ENCODE measurements at regions not wholly inside any gene's neighbourhood (a gene's known extent, or its start where the extent isn't known, plus 50 kb on each side); places are given as distances from the start of the nearest gene placed in this dataset.

DNA sequence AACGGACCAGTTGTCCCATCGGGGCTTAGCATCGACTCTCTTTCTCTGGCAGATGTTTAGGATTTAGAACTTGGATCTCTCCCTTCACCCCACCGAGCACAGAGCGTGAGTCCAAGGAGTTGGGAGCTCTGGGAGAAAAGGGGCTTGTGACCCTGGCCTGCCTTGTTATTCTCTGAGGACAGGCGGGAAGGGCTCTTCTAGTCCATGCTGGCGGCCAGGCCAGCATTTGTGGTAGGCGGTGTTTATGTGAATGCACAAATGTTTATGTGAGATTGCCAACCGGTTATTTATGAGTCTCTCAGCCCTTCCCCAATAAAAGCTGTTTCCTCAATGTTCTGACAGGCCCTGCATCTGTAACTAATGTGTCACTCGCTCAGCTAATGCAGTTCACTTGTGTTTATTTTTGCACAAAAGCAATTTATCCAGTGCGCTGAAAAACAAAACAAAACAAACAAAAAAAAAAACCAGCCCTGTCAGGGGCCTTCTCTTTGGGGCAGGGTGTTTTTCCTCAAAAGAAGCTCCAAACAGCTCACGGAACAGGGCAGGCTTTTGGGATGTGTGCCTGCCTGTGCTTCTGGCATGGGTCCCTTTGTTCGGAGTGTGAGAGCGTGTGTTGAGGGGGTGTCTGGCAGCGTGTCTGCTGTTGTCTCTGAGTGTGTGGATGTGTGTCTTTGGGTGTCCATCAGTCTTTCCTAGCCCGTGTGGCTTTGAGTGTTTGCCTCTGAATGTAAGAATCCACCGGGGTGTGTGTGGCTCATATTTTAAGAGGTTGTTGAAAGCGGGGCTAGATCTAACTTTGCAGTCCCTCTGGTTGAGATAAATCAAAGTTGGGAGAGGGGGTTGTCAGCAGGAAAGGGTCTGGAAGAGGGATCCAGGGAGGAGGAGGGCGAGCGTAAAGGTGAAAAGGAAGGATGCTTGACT lies 52.8 kb upstream of the HAAO start:
- no peaks in the 10 kb centered on the region for H3K36me3 ChIP-seq
- peak overlapping the region; percentile 53 for H3K4me2 ChIP-seq
- no peak overlapping the region for H3K9ac ChIP-seq
- no peak for TF ChIP-seq Cebpa-rat (IDR thresholded peaks at IDR 0.05)
- H3K9me3 ChIP-seq: no peaks in the 10 kb centered on the region
- 0 out of 2 replicates have a peak overlapping the region, but pooled peaks have one; percentile 7 for H3K27ac ChIP-seq
- no peaks in the 10 kb centered on the region for H3K27me3 ChIP-seq
- no peaks in the 10 kb centered on the region for H4K20me1 ChIP-seq
- H3K4me1 ChIP-seq: peaks cover 41% of the 10 kb centered on the region
- H3K4me3 ChIP-seq: no peak overlapping the region

DNA sequence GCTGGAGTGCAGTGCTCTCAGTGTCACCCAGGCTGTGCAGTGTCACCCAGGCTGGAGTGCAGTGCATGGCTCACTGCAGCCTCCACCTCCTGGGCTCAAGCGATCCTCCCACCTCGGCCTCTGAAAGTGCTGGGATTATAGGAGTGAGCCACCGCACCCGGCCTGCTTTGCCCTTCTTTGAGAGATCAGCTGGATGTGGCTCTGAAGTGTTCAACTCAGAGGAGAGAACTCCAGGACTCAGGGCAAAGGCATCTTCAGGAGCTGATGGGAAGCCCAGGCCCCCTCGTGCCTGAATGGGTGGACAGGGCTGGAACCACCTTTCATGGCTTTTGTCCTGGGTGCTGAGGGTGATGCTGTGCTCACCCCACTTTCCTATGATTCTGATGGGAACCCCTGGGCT lies 52.0 kb upstream of the HAAO start:
- no peak for TF ChIP-seq Cebpa-rat (IDR thresholded peaks at IDR 0.05)
- H3K27ac ChIP-seq: no peak overlapping the region

DNA sequence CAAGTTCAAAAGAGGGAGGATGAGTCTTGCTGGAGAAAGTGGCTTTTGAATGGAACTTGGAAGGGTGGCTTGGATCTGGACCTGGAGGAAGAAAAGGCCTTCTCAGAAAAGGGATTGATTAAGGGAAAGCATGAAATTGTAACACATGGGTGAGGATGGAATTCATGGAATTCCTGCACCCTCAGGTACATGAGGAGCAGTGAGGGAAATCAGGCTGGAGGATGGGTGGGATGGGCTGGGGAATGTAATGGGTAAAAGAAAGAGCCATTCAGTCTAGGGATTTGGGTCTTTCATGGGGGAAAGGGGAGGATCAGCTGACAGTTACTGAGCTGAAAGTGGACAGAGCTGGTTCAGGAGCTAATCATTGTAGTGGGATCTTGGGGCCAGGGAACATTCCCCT lies 51.2 kb upstream of the HAAO start:
- H3K4me1 ChIP-seq: peaks cover 31% of the 10 kb centered on the region
- no peak overlapping the region for H3K27ac ChIP-seq
- no peak overlapping the region for H3K9ac ChIP-seq
- no peaks in the 10 kb centered on the region for H3K36me3 ChIP-seq
- no peaks in the 10 kb centered on the region for H3K27me3 ChIP-seq
- H3K4me2 ChIP-seq: no peak overlapping the region
- no peak overlapping the region for H3K4me3 ChIP-seq
- no peak for TF ChIP-seq Cebpa-rat (IDR thresholded peaks at IDR 0.05)
- H4K20me1 ChIP-seq: no peaks in the 10 kb centered on the region
- no peaks in the 10 kb centered on the region for H3K9me3 ChIP-seq

More for the DNA sequence above, 52.0 kb upstream of the HAAO start:
- Histone ChIP-seq H4K20me1 (no peaks in the 10 kb centered on the region), H3K9me3 (no peaks in the 10 kb centered on the region), H3K9ac (no peak overlapping the region), H3K4me1 (peaks cover 38% of the 10 kb centered on the region), H3K36me3 (no peaks in the 10 kb centered on the region), H3K4me3 (no peak overlapping the region), H3K27me3 (no peaks in the 10 kb centered on the region), H3K4me2 (peak overlapping the region; percentile 53; the same call in 1 of the 2 replicates)

DNA sequence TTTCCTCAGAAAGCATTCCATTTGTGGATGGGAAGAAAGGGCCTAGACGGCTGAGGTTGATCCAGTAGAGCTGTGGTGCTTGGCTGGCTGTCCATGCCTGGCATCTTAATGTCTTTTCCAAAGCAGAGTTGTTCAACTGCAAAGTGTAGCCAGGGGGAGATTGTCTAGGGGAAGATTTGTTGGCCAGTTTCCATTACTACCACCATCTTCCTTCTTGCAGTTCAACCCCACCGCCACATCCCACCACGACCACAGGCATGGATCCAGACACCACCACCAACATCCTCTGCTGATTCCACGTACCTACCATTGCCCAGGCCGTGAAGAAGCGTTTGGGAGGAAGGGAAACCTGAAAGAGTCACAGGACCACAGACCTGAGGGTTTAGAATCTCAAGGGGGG lies 50.7 kb upstream of the HAAO start:
- Histone ChIP-seq H3K4me1 (peaks cover 26% of the 10 kb centered on the region), H3K4me3 (no peak overlapping the region), H3K9ac (no peak overlapping the region), H3K4me2 (no peak overlapping the region), H3K27ac (no peak overlapping the region), H3K36me3 (no peaks in the 10 kb centered on the region), H4K20me1 (no peaks in the 10 kb centered on the region), H3K27me3 (no peaks in the 10 kb centered on the region), H3K9me3 (no peaks in the 10 kb centered on the region)
- no peak for TF ChIP-seq Cebpa-rat (IDR thresholded peaks at IDR 0.05)

DNA sequence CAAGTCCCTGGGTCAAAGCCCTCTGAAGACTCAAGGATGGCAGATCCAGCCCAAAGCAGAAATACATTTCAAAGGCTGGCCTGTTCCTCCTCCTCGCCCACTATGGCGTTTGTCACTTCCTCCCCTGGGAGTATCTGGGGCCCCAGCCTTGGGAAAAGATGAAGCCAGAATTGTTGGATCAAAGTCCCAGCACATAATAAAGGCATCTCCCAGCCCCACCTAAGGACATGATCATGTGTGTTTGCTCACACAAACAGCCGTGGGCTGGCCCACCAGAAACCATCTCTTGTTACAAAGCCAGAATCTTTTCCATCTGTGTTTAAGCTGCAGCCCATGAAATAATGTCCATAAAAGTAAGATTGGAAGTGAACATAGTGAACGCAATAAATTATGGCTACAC lies 50.1 kb upstream of the HAAO start:
- H3K27me3 ChIP-seq: no peaks in the 10 kb centered on the region
- TF ChIP-seq Cebpa-rat (IDR thresholded peaks at IDR 0.05): no peak
- no peak overlapping the region for H3K27ac ChIP-seq
- peak overlapping the region; percentile 40; the same call in 1 of the 2 replicates for H3K4me2 ChIP-seq
- no peak overlapping the region for H3K9ac ChIP-seq
- H3K36me3 ChIP-seq: no peaks in the 10 kb centered on the region
- H3K9me3 ChIP-seq: 0 out of 2 replicates have a peak, but pooled peaks cover 3% of the 10 kb centered on the region
- H3K4me3 ChIP-seq: no peak overlapping the region
- H3K4me1 ChIP-seq: peaks cover 25% of the 10 kb centered on the region
- no peaks in the 10 kb centered on the region for H4K20me1 ChIP-seq

Measured in BLaER1 (cell line).